ENCODE measurements at regions not wholly inside any gene's neighbourhood (a gene's known extent, or its start where the extent isn't known, plus 50 kb on each side); places are given as distances from the start of the nearest gene placed in this dataset.

- no peak for DNase-seq (ENCODE audit: low spot score)
- in situ Hi-C loops (cut with MboI; ENCODE audit: low pct_unique_long_range_greater_than_20kb, low sequenced_read_pairs, unreplicated experiment) = loop anchor here (10.0 kb wide), 1 partner anchor 170 kb away; the partner anchor contains the start of gene CCND2
- TF ChIP-seq CTCF (IDR thresholded peaks at IDR 0.05; ENCODE audit: extremely low read depth, insufficient read depth, missing control alignments) = no peak
Observed at GRCh38 chr12:4104722-4105244, 168.8 kb upstream of the CCND2 start.

GRCh38 chr12:4099276-4099675, 174.3 kb upstream of the CCND2 start:
- in situ Hi-C loops (cut with MboI; ENCODE audit: low pct_unique_long_range_greater_than_20kb, low sequenced_read_pairs, unreplicated experiment) = no loop called here
- TF ChIP-seq CTCF (IDR thresholded peaks at IDR 0.05; ENCODE audit: extremely low read depth, insufficient read depth, missing control alignments) = no peak
- no peak for DNase-seq (ENCODE audit: low spot score)

GRCh38 chr12:4091016-4091743, 182.4 kb upstream of the CCND2 start:
- in situ Hi-C loops (cut with MboI; ENCODE audit: low pct_unique_long_range_greater_than_20kb, low sequenced_read_pairs, unreplicated experiment) = no loop called here
- no peak for TF ChIP-seq CTCF (IDR thresholded peaks at IDR 0.05; ENCODE audit: extremely low read depth, insufficient read depth, missing control alignments)
- no peak for DNase-seq (ENCODE audit: low spot score)

GRCh38 chr12:4089956-4090355, 183.6 kb upstream of the CCND2 start:
- no peak for DNase-seq (ENCODE audit: low spot score)
- in situ Hi-C loops (cut with MboI; ENCODE audit: low pct_unique_long_range_greater_than_20kb, low sequenced_read_pairs, unreplicated experiment) = no loop called here
- no peak for TF ChIP-seq CTCF (IDR thresholded peaks at IDR 0.05; ENCODE audit: extremely low read depth, insufficient read depth, missing control alignments)

GRCh38 chr12:4089121-4089606, 184.4 kb upstream of the CCND2 start:
- DNase-seq (ENCODE audit: low spot score) = no peak
- in situ Hi-C loops (cut with MboI; ENCODE audit: low pct_unique_long_range_greater_than_20kb, low sequenced_read_pairs, unreplicated experiment) = no loop called here
- TF ChIP-seq CTCF (IDR thresholded peaks at IDR 0.05; ENCODE audit: extremely low read depth, insufficient read depth, missing control alignments) = no peak

GRCh38 chr12:4088451-4088850, 185.1 kb upstream of the CCND2 start:
- in situ Hi-C loops (cut with MboI; ENCODE audit: low pct_unique_long_range_greater_than_20kb, low sequenced_read_pairs, unreplicated experiment) = no loop called here
- DNase-seq (ENCODE audit: low spot score) = no peak
- TF ChIP-seq CTCF (IDR thresholded peaks at IDR 0.05; ENCODE audit: extremely low read depth, insufficient read depth, missing control alignments) = no peak
